IMR-90 (cell line): ENCODE measurements at regions not wholly inside any gene's neighbourhood (a gene's known extent, or its start where the extent isn't known, plus 50 kb on each side); places are given as distances from the start of the nearest gene placed in this dataset.

Source experiments
- ATAC-seq: fragments of 200-7000 bp; cut with Tn5 transposase; 2 replicates; pipeline ENCODE4 v1.9.1; 2020; ENCODE audit warnings: low read depth, mild to moderate bottlenecking, moderate library complexity
- BruUV-seq: library from RNA; stranded (reverse); fragments of 400-500 nt; replicated peaks from 2 replicates; lab custom pipeline; 2021; lab: Mats Ljungman, UMichigan
- CTCF ChIA-PET: fragments of 300-600 bp; formaldehyde crosslinking; extraction: SDS; loops from one replicate; lab custom pipeline; 2021; ENCODE audit warnings: antibody characterized with exemption; lab: Yijun Ruan, JAX
- POLR2A ChIA-PET: fragments of 300-600 bp; sonication (Branson Sonifier 250); formaldehyde crosslinking; loops from one replicate; lab custom pipeline; 2022; ENCODE audit warnings: antibody characterized with exemption; ENCODE audit not compliant: unreplicated experiment; lab: Charles Lee
- DNase-seq: peaks from one replicate; pipeline ENCODE4 v3.0.0; 2013
- H2AFZ ChIP-seq: replicated peaks from 2 replicates; pipeline ENCODE3; 2013; ENCODE audit warnings: low read length, mild to moderate bottlenecking; ENCODE audit not compliant: poor library complexity
- H2AK5ac ChIP-seq: 2 replicates; pipeline ENCODE4 v1.6.1; 2013; ENCODE audit warnings: low read depth, low read length, inconsistent platforms
- H2AK9ac ChIP-seq: replicated peaks from 2 replicates; pipeline ENCODE3; 2013; ENCODE audit warnings: mild to moderate bottlenecking, low read depth, low read length, moderate library complexity; ENCODE audit not compliant: poor library complexity
- H2BK120ac ChIP-seq: 2 replicates; pipeline ENCODE4 v1.6.1; 2013; ENCODE audit warnings: low read depth, low read length, inconsistent platforms
- H2BK15ac ChIP-seq: 3 replicates; pipeline ENCODE4 v1.6.1; 2013; ENCODE audit warnings: low read depth, low read length, inconsistent platforms
- H2BK20ac ChIP-seq: 2 replicates; pipeline ENCODE4 v1.6.1; 2013; ENCODE audit warnings: low read depth, mild to moderate bottlenecking, inconsistent platforms, low read length, moderate library complexity
- H2BK5ac ChIP-seq: 2 replicates; pipeline ENCODE4 v1.6.1; 2013; ENCODE audit warnings: mild to moderate bottlenecking, low read depth, low read length, inconsistent platforms; ENCODE audit not compliant: poor library complexity, severe bottlenecking
- H3K14ac ChIP-seq: replicated peaks from 2 replicates; pipeline ENCODE4 v1.6.1; 2013; ENCODE audit warnings: low read depth, low read length, inconsistent platforms
- H3K18ac ChIP-seq: 2 replicates; pipeline ENCODE4 v1.6.1; 2013; ENCODE audit warnings: low read depth, low read length, control low read depth
- H3K23ac ChIP-seq: 2 replicates; pipeline ENCODE4 v1.6.1; 2013; ENCODE audit warnings: low read depth, low read length, inconsistent platforms
- H3K27ac ChIP-seq: 2 replicates; pipeline ENCODE4 v1.5.1; 2013; ENCODE audit warnings: mild to moderate bottlenecking, control low read depth, low read length; ENCODE audit not compliant: insufficient read depth
- H3K27me3 ChIP-seq: 2 replicates; pipeline ENCODE4 v1.6.1; 2013; ENCODE audit warnings: low read length; ENCODE audit not compliant: control insufficient read depth, insufficient read depth
- H3K36me3 ChIP-seq: 2 replicates; pipeline ENCODE4 v1.6.1; 2013; ENCODE audit warnings: low read length, mixed read lengths; ENCODE audit not compliant: control insufficient read depth, insufficient read depth
- H3K4ac ChIP-seq: 2 replicates; pipeline ENCODE4 v1.6.1; 2013; ENCODE audit warnings: low read depth, low read length, inconsistent platforms
- H3K4me1 ChIP-seq: 2 replicates; pipeline ENCODE4 v1.6.1; 2013; ENCODE audit warnings: low read length, mixed read lengths; ENCODE audit not compliant: control insufficient read depth, insufficient read depth
- H3K4me2 ChIP-seq: 2 replicates; pipeline ENCODE4 v1.6.1; 2013; ENCODE audit warnings: low read depth, mild to moderate bottlenecking, control low read depth, low read length, moderate library complexity
- H3K4me3 ChIP-seq: 2 replicates; pipeline ENCODE4 v1.5.1; 2013; ENCODE audit warnings: low read depth, mild to moderate bottlenecking, control low read depth, low read length, moderate library complexity; ENCODE audit not compliant: insufficient read depth
- H3K56ac ChIP-seq: 2 replicates; pipeline ENCODE4 v1.6.1; 2013; ENCODE audit warnings: low read length, inconsistent platforms; ENCODE audit not compliant: insufficient read depth; ENCODE audit errors: extremely low read depth
- H3K79me1 ChIP-seq, 2 experiments: 2 replicates each; pipeline ENCODE4 v1.6.1; 2013; ENCODE audit warnings: low read length in 2 of 2, inconsistent platforms in 1 of 2, low read depth in 1 of 2
- H3K9ac ChIP-seq: 2 replicates; pipeline ENCODE4 v1.6.1; 2013; ENCODE audit warnings: low read depth, low read length, control low read depth
- H3K9me1 ChIP-seq: 2 replicates; pipeline ENCODE4 v1.6.1; 2013; ENCODE audit warnings: low read length, inconsistent platforms; ENCODE audit not compliant: insufficient read depth
- H3K9me3 ChIP-seq: 2 replicates; pipeline ENCODE4 v1.6.1; 2013; ENCODE audit warnings: low read length; ENCODE audit not compliant: control insufficient read depth, insufficient read depth
- H4K20me1 ChIP-seq: 2 replicates; pipeline ENCODE4 v1.6.1; 2013; ENCODE audit warnings: low read length, inconsistent platforms; ENCODE audit not compliant: insufficient read depth
- H4K5ac ChIP-seq: 2 replicates; pipeline ENCODE4 v1.6.1; 2013; ENCODE audit warnings: mild to moderate bottlenecking, low read depth, low read length, control low read depth
- H4K8ac ChIP-seq, 2 experiments: 2 replicates each; pipeline ENCODE4 v1.6.1; 2013; ENCODE audit warnings: low read depth in 2 of 2, low read length in 2 of 2, control low read depth in 1 of 2, inconsistent platforms in 1 of 2
- H4K91ac ChIP-seq: 2 replicates; pipeline ENCODE4 v1.6.1; 2013; ENCODE audit warnings: low read depth, low read length, inconsistent platforms; ENCODE audit not compliant: insufficient read depth
- CTCF ChIP-seq: conservative IDR thresholded peaks from 2 replicates; pipeline ENCODE4 v1.5.1; 2012; ENCODE audit warnings: mild to moderate bottlenecking, low read depth, low read length, improper control_type of control experiment
- RCOR1 ChIP-seq: IDR thresholded peaks from 2 replicates; pipeline ENCODE4 v1.6.1; 2012; ENCODE audit warnings: mild to moderate bottlenecking, low read length, improper control_type of control experiment; ENCODE audit not compliant: insufficient replicate concordance
- WGBS, 2 experiments: methylation state at CpG; one replicate each; pipeline versions ENCODE4 v1.1.5 to v1.1.7; 2013; ENCODE audit warnings: missing lambda C conversion rate in 2 of 2; ENCODE audit not compliant: insufficient read length in 1 of 2; ENCODE audit errors: extremely low coverage in 2 of 2; 5-methylcytosine and 5-hydroxymethylcytosine counted together
- dilution Hi-C: fragments of 300-500 bp; cut with HindIII; formaldehyde crosslinking; loops from one replicate; pipeline ENCODE4 v1.14.3; 2018; ENCODE audit warnings: low sequenced_read_pairs; ENCODE audit not compliant: unreplicated experiment
- in situ Hi-C: fragments of 300-500 bp; cut with MboI; formaldehyde crosslinking; loops from 3 replicates; pipeline ENCODE4 v1.14.3; 2019; ENCODE audit warnings: low sequenced_read_pairs, inconsistent platforms, mixed read lengths
- intact Hi-C: fragments of 100-400 bp; cut with micrococcal nuclease; formaldehyde crosslinking; loops from 2 replicates; pipeline ENCODE4 v1.10.0; 2022

GRCh38 chr3:104711406-104711805 is 655.3 kb upstream of the ALCAM start:
- no TSS peak for BruUV-seq
- in situ Hi-C loops, result no loop called here
- Histone ChIP-seq H3K27me3 (no peaks in the 10 kb centered on the region), H3K27ac (no peak overlapping the region), H2BK120ac (no peak overlapping the region), H3K56ac (no peak overlapping the region), H4K91ac (no peak overlapping the region), H2AK5ac (no peak overlapping the region), H3K9ac (no peak overlapping the region), H2AFZ (no peak overlapping the region), H4K20me1 (no peaks in the 10 kb centered on the region), H4K8ac (no peak overlapping the region), H3K14ac (no peak overlapping the region), H3K79me1 (no peaks in the 10 kb centered on the region), H3K4me3 (no peak overlapping the region), H3K36me3 (no peaks in the 10 kb centered on the region), H2BK20ac (no peak overlapping the region), H3K18ac (no peak overlapping the region), H3K4me1 (no peaks in the 10 kb centered on the region), H3K9me3 (no peaks in the 10 kb centered on the region), H3K4me2 (no peak overlapping the region), H2AK9ac (no peak overlapping the region), H3K23ac (no peak overlapping the region), H4K5ac (no peak overlapping the region), H3K9me1 (no peaks in the 10 kb centered on the region), H2BK15ac (no peak overlapping the region), H2BK5ac (no peak overlapping the region), H3K4ac (no peak overlapping the region)
- WGBS, 2 experiments, result no CpG with 5 or more reads among the region's 6 CpGs
- dilution Hi-C loops, result no loop called here
- no peak for DNase-seq
- POLR2A ChIA-PET, result no interaction called here
- TF ChIP-seq CTCF (no peak), RCOR1 (no peak)
- CTCF ChIA-PET, result no interaction called here
- no peak for ATAC-seq
- intact Hi-C loops, result no loop called here
